GM23248 (cell line): ENCODE measurements at regions not wholly inside any gene's neighbourhood (a gene's known extent, or its start where the extent isn't known, plus 50 kb on each side); places are given as distances from the start of the nearest gene placed in this dataset.

Experiments
- DNase-seq: peaks from one replicate; pipeline ENCODE4 v3.0.0-alpha.2; 2015
- H2AFZ ChIP-seq: fragments of 200-600 bp; sonication (generic); 2 replicates; pipeline ENCODE4 v1.6.1; 2016; ENCODE audit warnings: antibody characterized with exemption
- H3F3A ChIP-seq: fragments of 200-600 bp; sonication (generic); 2 replicates; pipeline ENCODE4 v1.6.1; 2016; ENCODE audit warnings: mild to moderate bottlenecking, antibody characterized with exemption, mixed run types; ENCODE audit not compliant: insufficient read depth
- H3K27ac ChIP-seq: fragments of 200-600 bp; sonication (generic); 2 replicates; pipeline ENCODE4 v1.5.1; 2016; ENCODE audit warnings: mild to moderate bottlenecking
- H3K27me3 ChIP-seq: fragments of 200-600 bp; sonication (generic); replicated peaks from 2 replicates; pipeline ENCODE4 v1.6.1; 2016; ENCODE audit warnings: mild to moderate bottlenecking; ENCODE audit not compliant: insufficient read depth
- H3K36me3 ChIP-seq: fragments of 200-600 bp; sonication (generic); 2 replicates; pipeline ENCODE4 v1.6.1; 2016; ENCODE audit warnings: low read depth, mild to moderate bottlenecking
- H3K4me1 ChIP-seq: fragments of 200-600 bp; sonication (generic); 2 replicates; pipeline ENCODE4 v1.6.1; 2016; ENCODE audit warnings: mild to moderate bottlenecking; ENCODE audit not compliant: insufficient read depth
- H3K4me2 ChIP-seq: fragments of 200-600 bp; sonication (generic); one replicate; pipeline ENCODE4 v1.6.1; 2016; ENCODE audit warnings: mild to moderate bottlenecking; ENCODE audit not compliant: unreplicated experiment
- H3K4me3 ChIP-seq: fragments of 200-600 bp; sonication (generic); 2 replicates; pipeline ENCODE4 v1.5.1; 2016; ENCODE audit warnings: mild to moderate bottlenecking
- H3K79me2 ChIP-seq: fragments of 200-600 bp; sonication (generic); 2 replicates; pipeline ENCODE4 v1.6.1; 2016; ENCODE audit warnings: mild to moderate bottlenecking; ENCODE audit not compliant: insufficient read depth
- H3K9ac ChIP-seq: fragments of 200-600 bp; sonication (generic); 2 replicates; pipeline ENCODE4 v1.6.1; 2016; ENCODE audit warnings: mild to moderate bottlenecking
- H3K9me2 ChIP-seq: fragments of 200-600 bp; sonication (generic); 2 replicates; pipeline ENCODE4 v1.6.1; 2016; ENCODE audit warnings: mixed run types, mild to moderate bottlenecking, moderate library complexity; ENCODE audit not compliant: insufficient read depth
- H3K9me3 ChIP-seq: fragments of 200-600 bp; sonication (generic); one replicate; pipeline ENCODE4 v1.6.1; 2017; ENCODE audit warnings: low read depth
- H4K20me1 ChIP-seq: fragments of 200-600 bp; sonication (generic); 2 replicates; pipeline ENCODE4 v1.6.0; 2016; ENCODE audit not compliant: insufficient read depth
- EZH2 ChIP-seq: fragments of 200-600 bp; sonication (generic); IDR thresholded peaks from 2 replicates; pipeline ENCODE4 v1.6.1; 2018; ENCODE audit warnings: antibody characterized with exemption, mild to moderate bottlenecking; ENCODE audit not compliant: insufficient read depth, poor library complexity, severe bottlenecking
- EZH2phosphoT487 ChIP-seq: fragments of 200-600 bp; sonication (generic); IDR thresholded peaks from 2 replicates; pipeline ENCODE4 v1.6.1; 2018; ENCODE audit warnings: antibody characterized with exemption, moderate library complexity, mild to moderate bottlenecking, low read depth; ENCODE audit not compliant: insufficient read depth
- WGBS, 2 experiments: methylation state at CpG; one replicate each; pipeline ENCODE4 v1.1.6; 2015 to 2017; ENCODE audit warnings: low lambda C conversion rate in 2 of 2, low coverage in 1 of 2; ENCODE audit errors: missing lambda C conversion rate in 2 of 2; 5-methylcytosine and 5-hydroxymethylcytosine counted together
- in situ Hi-C: fragments of 300-500 bp; cut with MboI; formaldehyde crosslinking; loops from 2 replicates; pipeline ENCODE4 v1.15.0; 2020

DNA sequence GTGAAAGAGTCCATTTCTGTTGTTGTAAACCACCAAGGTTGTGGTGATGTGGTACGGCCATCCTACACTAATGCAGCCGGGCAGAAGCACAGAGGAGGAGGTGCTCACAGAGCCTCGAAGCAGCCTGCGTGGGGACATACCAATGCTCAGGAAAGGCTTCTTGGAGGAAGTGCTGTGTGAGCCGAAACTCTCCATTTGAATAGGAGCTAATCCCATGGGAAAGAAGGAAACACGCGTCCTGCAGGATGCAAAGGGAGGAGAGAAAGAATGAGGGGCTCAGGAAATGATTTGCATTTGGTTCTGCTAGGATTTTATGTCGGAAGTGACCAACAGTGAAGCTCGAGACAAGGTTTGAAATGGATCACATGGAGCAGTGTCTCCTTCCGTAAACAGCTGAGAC lies 477.9 kb upstream of the ANKRD30A start:
- H3K27ac ChIP-seq: no peak overlapping the region
- in situ Hi-C loops: no loop called here
- no peak overlapping the region for H2AFZ ChIP-seq
- H3K36me3 ChIP-seq: no peaks in the 10 kb centered on the region
- no peak for DNase-seq
- no peaks in the 10 kb centered on the region for H4K20me1 ChIP-seq
- no peaks in the 10 kb centered on the region for H3K27me3 ChIP-seq
- no peaks in the 10 kb centered on the region for H3K9me3 ChIP-seq
- no peak for TF ChIP-seq EZH2phosphoT487
- TF ChIP-seq EZH2: no peak
- no peak overlapping the region for H3K4me2 ChIP-seq
- no peaks in the 10 kb centered on the region for H3F3A ChIP-seq
- WGBS, 2 experiments: 42 to 43% methylated on average over 10 of the region's 10 CpGs
- H3K79me2 ChIP-seq: no peaks in the 10 kb centered on the region
- H3K9me2 ChIP-seq: no peaks in the 10 kb centered on the region
- H3K9ac ChIP-seq: no peak overlapping the region
- H3K4me1 ChIP-seq: no peaks in the 10 kb centered on the region
- H3K4me3 ChIP-seq: no peak overlapping the region

DNA sequence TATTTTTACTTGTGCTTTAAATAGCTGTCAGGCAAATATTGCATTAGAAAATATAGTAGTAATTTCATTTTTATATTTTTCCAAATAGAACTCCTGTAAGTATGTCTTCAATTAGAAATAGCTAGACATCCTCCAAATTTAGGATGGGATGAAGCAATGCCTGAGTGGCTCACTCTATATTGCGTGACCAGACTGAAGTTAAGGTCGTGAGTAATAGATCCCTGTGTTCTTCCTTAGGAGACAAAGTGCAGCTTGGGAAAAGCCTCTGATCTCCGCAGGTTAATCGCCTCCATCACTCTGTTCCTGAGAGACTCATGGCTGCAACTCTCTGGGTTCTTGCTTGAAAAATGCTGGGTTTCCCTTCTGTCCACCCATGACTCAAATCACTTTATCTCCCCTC lies 484.8 kb upstream of the ANKRD30A start:
- Histone ChIP-seq H3K36me3 (no peaks in the 10 kb centered on the region), H3K79me2 (no peaks in the 10 kb centered on the region), H3K9me3 (no peaks in the 10 kb centered on the region), H3K4me3 (no peak overlapping the region), H3K4me2 (no peak overlapping the region), H3K4me1 (peaks cover 1% of the 10 kb centered on the region), H3K9ac (no peak overlapping the region), H3K27ac (peak overlapping the region; percentile 33; the same call in 1 of the 2 replicates), H3K9me2 (no peaks in the 10 kb centered on the region), H3K27me3 (no peaks in the 10 kb centered on the region), H4K20me1 (no peaks in the 10 kb centered on the region), H3F3A (0 out of 2 replicates have a peak, but pooled peaks cover under 1% of the 10 kb centered on the region), H2AFZ (no peak overlapping the region)
- DNase-seq: peak; percentile 74
- in situ Hi-C loops: no loop called here
- WGBS, 2 experiments: 63 to 65% methylated on average over 4 of the region's 4 CpGs
- TF ChIP-seq EZH2 (no peak), EZH2phosphoT487 (no peak)

DNA sequence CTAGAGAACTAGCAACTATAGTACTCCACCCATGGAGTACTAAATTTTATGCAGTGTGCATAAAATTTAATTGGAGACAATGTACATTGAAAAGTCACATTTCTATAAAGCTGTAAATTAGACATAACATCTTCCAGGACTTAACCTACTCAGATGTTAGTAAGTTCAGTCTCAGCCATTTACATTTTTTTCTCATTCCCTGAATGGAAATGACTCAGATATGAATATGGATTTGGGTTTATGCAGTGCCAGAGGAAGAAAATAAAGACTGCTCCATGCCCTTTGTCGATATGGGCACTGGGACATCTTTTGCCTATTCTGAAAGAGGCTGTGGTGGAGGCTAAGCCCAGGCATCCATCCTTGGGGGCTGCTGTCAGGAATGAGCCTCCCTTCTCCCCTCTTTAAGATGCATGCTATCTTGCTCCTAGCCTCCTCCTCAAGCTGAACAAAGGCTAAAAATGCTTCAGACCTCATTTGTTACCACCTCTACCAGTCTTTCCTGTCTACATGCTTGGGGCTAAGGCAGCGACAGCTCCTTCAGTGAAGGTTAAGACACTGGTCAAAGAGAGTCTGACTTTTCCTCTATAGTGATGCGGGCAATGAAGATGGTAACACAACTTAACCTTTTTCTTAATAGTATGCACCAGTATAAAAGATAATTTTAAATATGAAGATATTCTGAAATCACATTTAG lies 486.8 kb upstream of the ANKRD30A start:
- no peaks in the 10 kb centered on the region for H3K36me3 ChIP-seq
- in situ Hi-C loops: no loop called here
- no peak overlapping the region for H3K27ac ChIP-seq
- no peak overlapping the region for H3K4me3 ChIP-seq
- no peaks in the 10 kb centered on the region for H3K79me2 ChIP-seq
- no peaks in the 10 kb centered on the region for H4K20me1 ChIP-seq
- H3F3A ChIP-seq: peaks cover 14% of the 10 kb centered on the region; the same call in 1 of the 2 replicates
- no peak overlapping the region for H3K9ac ChIP-seq
- H3K9me3 ChIP-seq: no peaks in the 10 kb centered on the region
- no peak for TF ChIP-seq EZH2
- no peak for TF ChIP-seq EZH2phosphoT487
- WGBS, 2 experiments: 87 to 94% methylated on average over 3 of the region's 3 CpGs
- H3K9me2 ChIP-seq: no peaks in the 10 kb centered on the region
- peak; percentile 1 for DNase-seq
- H3K4me1 ChIP-seq: peaks cover 14% of the 10 kb centered on the region
- H3K27me3 ChIP-seq: no peaks in the 10 kb centered on the region
- H2AFZ ChIP-seq: no peak overlapping the region
- no peak overlapping the region for H3K4me2 ChIP-seq

GRCh38 chr10:36636879-36637278 lies 488.5 kb upstream of the ANKRD30A start:
- Histone ChIP-seq H2AFZ (no peak overlapping the region), H3K79me2 (no peaks in the 10 kb centered on the region), H3K36me3 (no peaks in the 10 kb centered on the region), H3F3A (peaks cover 14% of the 10 kb centered on the region; the same call in 1 of the 2 replicates), H3K4me2 (no peak overlapping the region), H3K27ac (no peak overlapping the region), H3K27me3 (no peaks in the 10 kb centered on the region), H3K4me3 (no peak overlapping the region), H3K4me1 (peaks cover 14% of the 10 kb centered on the region), H3K9me2 (no peaks in the 10 kb centered on the region), H3K9ac (no peak overlapping the region), H4K20me1 (no peaks in the 10 kb centered on the region), H3K9me3 (no peaks in the 10 kb centered on the region)
- 57 to 74% methylated on average over 2 of the region's 2 CpGs for WGBS, 2 experiments
- in situ Hi-C loops: no loop called here
- TF ChIP-seq EZH2 (no peak), EZH2phosphoT487 (no peak)
- DNase-seq: no peak
